Panc1 (cell line): ENCODE measurements at regions not wholly inside any gene's neighbourhood (a gene's known extent, or its start where the extent isn't known, plus 50 kb on each side); places are given as distances from the start of the nearest gene placed in this dataset.

Experiments
- ATAC-seq: fragments of 200-7000 bp; cut with Tn5 transposase; 2 replicates; pipeline ENCODE4 v1.9.1; 2020; ENCODE audit warnings: mild to moderate bottlenecking, moderate library complexity
- BruUV-seq: library from RNA; stranded (reverse); fragments of 400-500 nt; replicated peaks from 2 replicates; lab custom pipeline; 2021; lab: Mats Ljungman, UMichigan
- CTCF ChIA-PET: fragments of 300-600 bp; sonication (Branson Sonifier 250); formaldehyde crosslinking; loops from one replicate; lab custom pipeline; 2022; ENCODE audit warnings: antibody characterized with exemption; lab: Charles Lee
- POLR2A ChIA-PET: fragments of 300-600 bp; sonication (Branson Sonifier 250); formaldehyde crosslinking; loops from one replicate; lab custom pipeline; 2022; ENCODE audit warnings: antibody characterized with exemption; lab: Charles Lee
- DNase-seq: peaks from one replicate; pipeline ENCODE4 v3.0.0-alpha.2; 2010; ENCODE audit warnings: low read depth, low spot score
- H3K27ac ChIP-seq: 2 replicates; pipeline ENCODE4 v1.5.1; 2011; ENCODE audit warnings: mild to moderate bottlenecking, low read length, inconsistent platforms
- H3K27me3 ChIP-seq: fragments of 200-500 bp; sonication (Bioruptor generic); 2 replicates; pipeline ENCODE4 v1.6.0; 2014; ENCODE audit warnings: low read length, inconsistent platforms; ENCODE audit not compliant: control insufficient read depth, insufficient read depth
- H3K36me3 ChIP-seq: fragments of 200-500 bp; sonication (Bioruptor generic); 2 replicates; pipeline ENCODE4 v1.5.1; 2014; ENCODE audit warnings: inconsistent platforms, mild to moderate bottlenecking, low read length, moderate library complexity; ENCODE audit not compliant: control insufficient read depth, insufficient read depth
- H3K4me1 ChIP-seq: 2 replicates; pipeline ENCODE4 v1.5.1; 2011; ENCODE audit warnings: inconsistent platforms, mild to moderate bottlenecking, low read length, moderate library complexity; ENCODE audit not compliant: control insufficient read depth, insufficient read depth
- H3K4me3 ChIP-seq, 2 experiments: 2 replicates each; pipeline ENCODE4 v1.5.1; 2011 to 2012; ENCODE audit warnings: low read depth in 2 of 2, low read length in 2 of 2, mild to moderate bottlenecking in 2 of 2, inconsistent platforms in 1 of 2, moderate library complexity in 1 of 2
- H3K9me3 ChIP-seq: fragments of 200-500 bp; sonication (Bioruptor generic); 2 replicates; pipeline ENCODE4 v1.5.1; 2014; ENCODE audit warnings: low read depth, mild to moderate bottlenecking, inconsistent platforms, low read length, moderate library complexity; ENCODE audit not compliant: control insufficient read depth, insufficient read depth
- POLR2AphosphoS5 ChIP-seq: IDR thresholded peaks from 2 replicates; pipeline ENCODE4 v1.6.1; 2012; ENCODE audit warnings: mild to moderate bottlenecking, low read depth, low read length, moderate library complexity
- SIN3A ChIP-seq: IDR thresholded peaks from 2 replicates; pipeline ENCODE4 v1.6.1; 2012; ENCODE audit warnings: low read depth, mild to moderate bottlenecking, low read length, moderate library complexity, borderline replicate concordance; ENCODE audit not compliant: insufficient read depth
- TCF7L2 ChIP-seq: IDR thresholded peaks from 2 replicates; pipeline ENCODE4 v1.6.1; 2011; ENCODE audit warnings: mild to moderate bottlenecking, low read depth, low read length, inconsistent platforms
- in situ Hi-C: cut with HindIII; loops from 2 replicates; pipeline ENCODE4 v1.10.0; 2016; ENCODE audit warnings: low sequenced_read_pairs, low pct_unique_long_range_greater_than_20kb
- intact Hi-C: fragments of 100-400 bp; cut with micrococcal nuclease; formaldehyde crosslinking; loops from one replicate; pipeline ENCODE4 v1.10.0; 2022; ENCODE audit not compliant: unreplicated experiment
- TF ChIP-seq, protein P1 (sequence below), 2 experiments: IDR thresholded peaks; 2 replicates each; pipeline ENCODE4 v1.6.1; 2011 to 2012; ENCODE audit warnings: low read depth in 2 of 2, control low read depth in 1 of 2, low read length in 1 of 2, mild to moderate bottlenecking in 1 of 2, moderate library complexity in 1 of 2; ENCODE audit not compliant: insufficient read depth in 1 of 2
- TF ChIP-seq, protein P2 (sequence below): fragments of 450-650 bp; IDR thresholded peaks from 2 replicates; pipeline ENCODE4 v1.5.1; 2017; ENCODE audit warnings: mild to moderate bottlenecking

DNA sequence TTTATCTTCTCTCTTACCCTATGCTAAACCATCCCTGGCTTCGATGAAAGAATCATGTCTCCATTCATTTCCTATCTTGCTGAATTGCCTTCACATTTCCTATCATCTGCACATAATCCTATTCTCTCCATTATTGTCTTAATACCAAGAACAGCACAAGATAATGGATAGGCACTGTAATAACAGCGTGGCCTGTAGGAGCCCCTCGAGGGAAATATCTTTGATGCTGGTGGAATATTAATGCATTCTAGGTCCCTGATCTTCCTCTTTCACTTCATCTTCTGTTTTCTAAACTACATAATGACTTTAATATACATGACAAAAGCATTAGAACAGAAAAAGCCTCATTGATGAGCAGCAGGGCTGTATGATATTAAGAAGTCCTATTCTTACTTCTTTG, 720.6 kb downstream of the RWDD3 start:
- no peak for ATAC-seq
- Histone ChIP-seq H3K4me1 (no peaks in the 10 kb centered on the region), H3K36me3 (no peaks in the 10 kb centered on the region), H3K27ac (no peak overlapping the region), H3K27me3 (no peaks in the 10 kb centered on the region), H3K4me3 (no peak overlapping the region), H3K9me3 (no peaks in the 10 kb centered on the region)
- no TSS peak for BruUV-seq
- DNase-seq, result no peak
- CTCF ChIA-PET, result no interaction called here
- intact Hi-C loops (no loop called here), in situ Hi-C loops (no loop called here)
- POLR2A ChIA-PET, result no interaction called here
- TF ChIP-seq POLR2AphosphoS5, result no peak
- TF ChIP-seq, protein P1, sequence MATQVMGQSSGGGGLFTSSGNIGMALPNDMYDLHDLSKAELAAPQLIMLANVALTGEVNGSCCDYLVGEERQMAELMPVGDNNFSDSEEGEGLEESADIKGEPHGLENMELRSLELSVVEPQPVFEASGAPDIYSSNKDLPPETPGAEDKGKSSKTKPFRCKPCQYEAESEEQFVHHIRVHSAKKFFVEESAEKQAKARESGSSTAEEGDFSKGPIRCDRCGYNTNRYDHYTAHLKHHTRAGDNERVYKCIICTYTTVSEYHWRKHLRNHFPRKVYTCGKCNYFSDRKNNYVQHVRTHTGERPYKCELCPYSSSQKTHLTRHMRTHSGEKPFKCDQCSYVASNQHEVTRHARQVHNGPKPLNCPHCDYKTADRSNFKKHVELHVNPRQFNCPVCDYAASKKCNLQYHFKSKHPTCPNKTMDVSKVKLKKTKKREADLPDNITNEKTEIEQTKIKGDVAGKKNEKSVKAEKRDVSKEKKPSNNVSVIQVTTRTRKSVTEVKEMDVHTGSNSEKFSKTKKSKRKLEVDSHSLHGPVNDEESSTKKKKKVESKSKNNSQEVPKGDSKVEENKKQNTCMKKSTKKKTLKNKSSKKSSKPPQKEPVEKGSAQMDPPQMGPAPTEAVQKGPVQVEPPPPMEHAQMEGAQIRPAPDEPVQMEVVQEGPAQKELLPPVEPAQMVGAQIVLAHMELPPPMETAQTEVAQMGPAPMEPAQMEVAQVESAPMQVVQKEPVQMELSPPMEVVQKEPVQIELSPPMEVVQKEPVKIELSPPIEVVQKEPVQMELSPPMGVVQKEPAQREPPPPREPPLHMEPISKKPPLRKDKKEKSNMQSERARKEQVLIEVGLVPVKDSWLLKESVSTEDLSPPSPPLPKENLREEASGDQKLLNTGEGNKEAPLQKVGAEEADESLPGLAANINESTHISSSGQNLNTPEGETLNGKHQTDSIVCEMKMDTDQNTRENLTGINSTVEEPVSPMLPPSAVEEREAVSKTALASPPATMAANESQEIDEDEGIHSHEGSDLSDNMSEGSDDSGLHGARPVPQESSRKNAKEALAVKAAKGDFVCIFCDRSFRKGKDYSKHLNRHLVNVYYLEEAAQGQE (IDR thresholded peaks at IDR 0.05; ENCODE audit: insufficient read depth in 1 of 2, low read depth in 2 of 2, low read length in 1 of 2), result no peak
- TF ChIP-seq SIN3A, result no peak
- no peak for TF ChIP-seq TCF7L2
- TF ChIP-seq, protein P2, sequence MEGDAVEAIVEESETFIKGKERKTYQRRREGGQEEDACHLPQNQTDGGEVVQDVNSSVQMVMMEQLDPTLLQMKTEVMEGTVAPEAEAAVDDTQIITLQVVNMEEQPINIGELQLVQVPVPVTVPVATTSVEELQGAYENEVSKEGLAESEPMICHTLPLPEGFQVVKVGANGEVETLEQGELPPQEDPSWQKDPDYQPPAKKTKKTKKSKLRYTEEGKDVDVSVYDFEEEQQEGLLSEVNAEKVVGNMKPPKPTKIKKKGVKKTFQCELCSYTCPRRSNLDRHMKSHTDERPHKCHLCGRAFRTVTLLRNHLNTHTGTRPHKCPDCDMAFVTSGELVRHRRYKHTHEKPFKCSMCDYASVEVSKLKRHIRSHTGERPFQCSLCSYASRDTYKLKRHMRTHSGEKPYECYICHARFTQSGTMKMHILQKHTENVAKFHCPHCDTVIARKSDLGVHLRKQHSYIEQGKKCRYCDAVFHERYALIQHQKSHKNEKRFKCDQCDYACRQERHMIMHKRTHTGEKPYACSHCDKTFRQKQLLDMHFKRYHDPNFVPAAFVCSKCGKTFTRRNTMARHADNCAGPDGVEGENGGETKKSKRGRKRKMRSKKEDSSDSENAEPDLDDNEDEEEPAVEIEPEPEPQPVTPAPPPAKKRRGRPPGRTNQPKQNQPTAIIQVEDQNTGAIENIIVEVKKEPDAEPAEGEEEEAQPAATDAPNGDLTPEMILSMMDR, result no peak

DNA sequence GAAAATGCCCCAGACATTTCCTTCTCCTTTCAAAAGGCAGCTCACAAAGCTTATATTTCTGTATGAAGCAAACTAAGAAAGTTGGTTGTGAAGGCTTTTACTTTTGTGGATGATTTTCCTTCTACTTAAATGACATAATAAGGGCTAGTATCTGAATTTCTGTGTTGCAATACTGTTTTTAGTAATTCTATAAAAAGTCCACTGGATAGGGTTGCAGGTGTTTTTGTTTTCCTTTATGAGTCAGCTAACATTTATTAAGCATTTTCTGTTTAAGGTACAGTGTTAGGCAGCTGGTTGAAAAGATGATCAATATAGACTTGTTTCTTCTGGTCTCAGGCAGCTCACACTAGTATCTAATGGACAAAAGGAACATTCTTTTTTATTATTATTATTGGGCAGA, 722.2 kb downstream of the RWDD3 start:
- H3K27ac ChIP-seq, result no peak overlapping the region
- TF ChIP-seq, protein P1 (IDR thresholded peaks at IDR 0.05; ENCODE audit: insufficient read depth in 1 of 2, low read depth in 2 of 2, low read length in 1 of 2), result no peak
- TF ChIP-seq, protein P2, result no peak
- TF ChIP-seq POLR2AphosphoS5 (no peak), TCF7L2 (no peak), SIN3A (no peak)
- no peaks in the 10 kb centered on the region for H3K27me3 ChIP-seq
- intact Hi-C loops (no loop called here), in situ Hi-C loops (no loop called here)
- H3K9me3 ChIP-seq, result no peaks in the 10 kb centered on the region
- H3K36me3 ChIP-seq, result no peaks in the 10 kb centered on the region
- H3K4me3 ChIP-seq, result no peak overlapping the region
- ATAC-seq (no peak), DNase-seq (no peak)
- no TSS peak for BruUV-seq
- CTCF ChIA-PET, result no interaction called here
- POLR2A ChIA-PET, result no interaction called here
- no peaks in the 10 kb centered on the region for H3K4me1 ChIP-seq
